Nephron progenitor cell (in vitro differentiated cells): ENCODE measurements at regions not wholly inside any gene's neighbourhood (a gene's known extent, or its start where the extent isn't known, plus 50 kb on each side); places are given as distances from the start of the nearest gene placed in this dataset.

Source experiments
- DNase-seq: peaks from one replicate; pipeline ENCODE4 v3.0.0; 2021
- H3K27ac Mint-ChIP-seq: 2 replicates; pipeline ENCODE4 v1.8.0; 2021; ENCODE audit warnings: mild to moderate bottlenecking, moderate library complexity, mixed read lengths
- H3K27me3 Mint-ChIP-seq: 2 replicates; pipeline ENCODE4 v1.8.0; 2021; ENCODE audit warnings: mild to moderate bottlenecking, low read depth, mixed read lengths; ENCODE audit not compliant: poor library complexity
- H3K36me3 Mint-ChIP-seq: 2 replicates; pipeline ENCODE4 v1.8.0; 2021; ENCODE audit warnings: low read depth, mixed read lengths
- H3K4me1 Mint-ChIP-seq: 2 replicates; pipeline ENCODE4 v1.8.0; 2021; ENCODE audit warnings: mixed read lengths
- H3K4me3 Mint-ChIP-seq: 2 replicates; pipeline ENCODE4 v1.8.0; 2021; ENCODE audit warnings: mild to moderate bottlenecking, moderate library complexity, mixed read lengths
- H3K9me3 Mint-ChIP-seq: 2 replicates; pipeline ENCODE4 v1.8.0; 2021; ENCODE audit warnings: mild to moderate bottlenecking, moderate library complexity, mixed read lengths
- TF ChIP-seq, protein P1 (sequence below): fragments of 200-600 bp; sonication (generic); IDR thresholded peaks from 2 replicates; pipeline ENCODE4 v1.5.0; 2021; ENCODE audit warnings: antibody characterized with exemption

DNA sequence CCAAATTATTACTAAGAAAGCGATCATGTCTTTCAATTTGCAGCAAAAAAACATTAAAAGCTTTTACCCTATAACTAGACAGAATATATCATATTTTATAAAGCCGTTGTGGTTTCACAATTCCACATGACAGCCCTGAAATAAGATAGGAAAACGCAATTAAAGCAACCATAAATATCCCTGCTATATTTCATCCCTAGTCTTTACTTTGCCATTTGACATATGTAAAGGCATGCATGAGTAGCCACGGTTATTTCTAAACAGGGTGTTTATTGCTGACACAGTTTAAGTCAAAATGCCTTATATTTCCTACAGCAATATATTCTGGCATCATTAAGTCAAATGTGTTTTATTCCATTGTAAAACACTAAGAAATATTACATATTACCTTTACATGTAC, 239.9 kb downstream of the DSEL start:
- H3K4me3 Mint-ChIP-seq, result no peak overlapping the region
- DNase-seq, result no peak
- H3K27me3 Mint-ChIP-seq, result no peaks in the 10 kb centered on the region
- no peak overlapping the region for H3K27ac Mint-ChIP-seq
- no peaks in the 10 kb centered on the region for H3K36me3 Mint-ChIP-seq
- H3K4me1 Mint-ChIP-seq, result no peaks in the 10 kb centered on the region
- TF ChIP-seq, protein P1, sequence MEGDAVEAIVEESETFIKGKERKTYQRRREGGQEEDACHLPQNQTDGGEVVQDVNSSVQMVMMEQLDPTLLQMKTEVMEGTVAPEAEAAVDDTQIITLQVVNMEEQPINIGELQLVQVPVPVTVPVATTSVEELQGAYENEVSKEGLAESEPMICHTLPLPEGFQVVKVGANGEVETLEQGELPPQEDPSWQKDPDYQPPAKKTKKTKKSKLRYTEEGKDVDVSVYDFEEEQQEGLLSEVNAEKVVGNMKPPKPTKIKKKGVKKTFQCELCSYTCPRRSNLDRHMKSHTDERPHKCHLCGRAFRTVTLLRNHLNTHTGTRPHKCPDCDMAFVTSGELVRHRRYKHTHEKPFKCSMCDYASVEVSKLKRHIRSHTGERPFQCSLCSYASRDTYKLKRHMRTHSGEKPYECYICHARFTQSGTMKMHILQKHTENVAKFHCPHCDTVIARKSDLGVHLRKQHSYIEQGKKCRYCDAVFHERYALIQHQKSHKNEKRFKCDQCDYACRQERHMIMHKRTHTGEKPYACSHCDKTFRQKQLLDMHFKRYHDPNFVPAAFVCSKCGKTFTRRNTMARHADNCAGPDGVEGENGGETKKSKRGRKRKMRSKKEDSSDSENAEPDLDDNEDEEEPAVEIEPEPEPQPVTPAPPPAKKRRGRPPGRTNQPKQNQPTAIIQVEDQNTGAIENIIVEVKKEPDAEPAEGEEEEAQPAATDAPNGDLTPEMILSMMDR, result no peak
- H3K9me3 Mint-ChIP-seq, result no peaks in the 10 kb centered on the region

DNA sequence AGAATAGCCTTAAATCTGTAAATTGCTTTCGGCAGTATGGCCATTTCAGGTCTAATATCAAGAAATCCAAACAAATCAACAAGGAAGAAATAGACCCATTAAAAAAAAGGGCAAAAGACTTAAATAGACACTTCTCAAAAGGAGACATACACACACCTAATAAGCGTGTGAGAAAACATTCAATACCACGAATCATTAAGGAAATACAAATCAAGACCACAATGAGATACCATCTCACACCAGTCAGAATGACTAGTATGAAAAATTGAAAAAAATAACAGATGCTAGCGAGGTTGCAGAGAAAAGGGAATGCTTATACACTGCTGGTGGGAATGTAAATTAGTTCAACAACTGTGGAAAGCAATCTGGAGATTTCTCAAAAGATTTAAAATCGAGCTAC, 243.2 kb downstream of the DSEL start:
- Mint-ChIP-seq H3K4me1 (no peaks in the 10 kb centered on the region), H3K4me3 (no peak overlapping the region), H3K27me3 (peaks cover 3% of the 10 kb centered on the region), H3K9me3 (no peaks in the 10 kb centered on the region), H3K27ac (no peak overlapping the region), H3K36me3 (no peaks in the 10 kb centered on the region)
- TF ChIP-seq, protein P1, result no peak
- no peak for DNase-seq

DNA sequence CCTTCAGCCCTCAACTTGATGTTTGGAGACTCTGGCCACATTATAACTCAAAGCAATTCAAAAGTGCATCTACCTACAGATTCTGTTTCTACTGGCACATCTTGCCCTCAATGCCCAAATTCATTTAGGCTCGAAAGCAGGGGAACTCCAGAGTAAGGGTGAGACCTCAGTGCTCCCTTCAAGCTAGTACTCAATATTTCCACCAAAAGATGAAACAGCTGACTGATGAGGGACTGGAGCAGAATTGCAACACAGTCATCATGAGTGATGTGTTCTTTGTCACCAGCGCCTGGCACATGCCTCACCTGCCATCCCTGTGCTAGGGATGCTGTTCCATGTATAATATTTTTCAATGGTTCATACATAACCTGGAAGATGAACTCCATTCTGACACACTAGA, 247.3 kb downstream of the DSEL start:
- TF ChIP-seq, protein P1, result no peak
- Mint-ChIP-seq H3K4me3 (no peak overlapping the region), H3K9me3 (no peaks in the 10 kb centered on the region), H3K27me3 (peaks cover 3% of the 10 kb centered on the region), H3K4me1 (no peaks in the 10 kb centered on the region), H3K36me3 (no peaks in the 10 kb centered on the region), H3K27ac (no peak overlapping the region)
- DNase-seq, result no peak

DNA sequence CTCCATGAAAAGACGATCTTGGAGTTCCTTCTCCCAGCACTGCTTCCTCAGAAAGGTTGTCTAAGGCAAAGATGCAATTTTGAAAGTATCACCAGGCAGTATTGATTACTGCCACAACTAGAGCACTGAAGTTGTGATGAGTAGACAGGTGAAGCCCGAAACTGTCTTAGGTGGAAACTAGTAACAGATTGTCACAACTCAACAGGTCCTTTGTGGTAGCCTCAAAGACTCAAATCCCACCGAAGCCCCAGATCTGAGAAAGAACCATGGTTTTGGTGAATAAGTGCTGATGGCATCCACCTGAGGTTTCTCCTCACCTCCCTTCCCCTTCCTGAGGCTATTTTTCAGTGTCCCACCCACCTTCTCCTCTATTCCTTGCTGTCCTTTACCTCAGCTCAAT, 248.0 kb downstream of the DSEL start:
- no peaks in the 10 kb centered on the region for H3K9me3 Mint-ChIP-seq

DNA sequence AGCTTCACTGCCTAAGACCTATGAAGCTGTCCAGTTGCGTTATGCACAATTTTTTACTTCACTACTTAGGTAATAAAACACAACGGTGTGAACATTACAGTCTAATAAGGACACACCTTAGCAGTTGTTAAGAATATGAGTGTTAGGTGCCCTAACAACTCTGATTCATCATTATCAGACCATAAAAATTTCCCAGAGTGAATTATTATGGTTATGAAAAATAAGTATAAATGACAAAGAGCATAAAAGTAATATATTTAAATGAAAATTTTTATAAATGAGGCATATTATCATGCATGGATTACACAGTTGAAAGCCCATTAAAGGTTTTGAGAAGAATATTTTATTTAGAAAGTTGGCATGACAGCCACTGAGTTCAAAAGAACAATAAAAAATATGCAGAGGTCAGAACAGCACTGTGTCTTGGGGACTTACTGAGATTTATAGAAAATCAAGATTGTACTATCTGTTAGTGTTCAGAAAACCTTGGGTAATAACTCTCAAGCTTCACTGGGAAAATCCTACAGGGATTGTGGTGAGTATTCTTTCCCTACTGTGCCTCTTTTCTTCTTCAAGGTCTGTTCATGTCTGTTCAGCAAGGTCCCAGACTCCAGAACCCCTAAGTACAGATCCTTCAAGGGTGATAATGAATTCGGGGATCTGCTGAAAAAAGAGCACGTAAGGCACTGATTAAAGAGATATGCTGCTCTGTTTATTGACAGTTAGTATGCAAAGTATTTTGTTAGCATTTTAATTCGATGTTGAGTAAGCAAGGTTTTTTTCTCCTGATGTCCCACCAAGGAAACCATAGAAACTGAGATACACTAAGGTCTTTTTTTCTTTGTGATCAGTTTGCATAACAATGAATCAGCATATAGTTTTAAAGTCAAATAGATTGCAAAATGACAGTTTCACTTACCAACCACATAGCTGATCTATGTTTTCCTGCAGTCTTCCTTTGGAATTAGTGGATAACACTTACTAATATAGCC, 250.0 kb downstream of the DSEL start:
- H3K27ac Mint-ChIP-seq, result no peak overlapping the region
- TF ChIP-seq, protein P1, result no peak
- H3K9me3 Mint-ChIP-seq, result no peaks in the 10 kb centered on the region
- no peak for DNase-seq
- H3K27me3 Mint-ChIP-seq, result peaks cover 3% of the 10 kb centered on the region
- H3K4me1 Mint-ChIP-seq, result no peaks in the 10 kb centered on the region
- no peak overlapping the region for H3K4me3 Mint-ChIP-seq
- no peaks in the 10 kb centered on the region for H3K36me3 Mint-ChIP-seq

More for the DNA sequence above, 248.0 kb downstream of the DSEL start:
- H3K4me1 Mint-ChIP-seq, result no peaks in the 10 kb centered on the region
- H3K27me3 Mint-ChIP-seq, result peaks cover 3% of the 10 kb centered on the region
- TF ChIP-seq, protein P1, result no peak
- H3K36me3 Mint-ChIP-seq, result no peaks in the 10 kb centered on the region
- no peak overlapping the region for H3K4me3 Mint-ChIP-seq
- H3K27ac Mint-ChIP-seq, result no peak overlapping the region
- no peak for DNase-seq
